ENCODE measurements at regions not wholly inside any gene's neighbourhood (a gene's known extent, or its start where the extent isn't known, plus 50 kb on each side); places are given as distances from the start of the nearest gene placed in this dataset.
"Not testable (repeated sequence)": the region's sequence is repeated elsewhere in the genome, so short reads cannot be mapped to it uniquely, and the experiment has no call there.

DNA sequence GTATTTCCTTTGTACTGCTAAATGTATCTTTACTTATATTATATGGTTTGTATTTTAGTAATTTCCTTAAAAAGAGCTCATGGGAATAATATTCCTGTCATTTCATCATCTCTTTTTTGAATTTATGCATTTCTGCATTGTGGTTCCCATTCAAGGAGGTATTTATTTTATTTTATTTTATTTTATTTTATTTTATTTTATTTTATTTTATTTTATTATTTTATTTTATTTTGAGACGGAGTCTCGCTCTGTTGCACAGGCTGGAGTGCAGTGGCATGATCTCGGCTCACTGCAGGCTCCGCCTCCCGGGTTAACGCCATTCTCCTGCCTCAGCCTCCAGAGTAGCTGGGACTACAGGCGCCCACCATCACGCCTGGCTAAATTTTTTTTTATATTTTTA lies 371.2 kb downstream of the PDCD6IP start:
- not testable (repeated sequence) for TF ChIP-seq POLR2A (IDR thresholded peaks at IDR 0.05; ENCODE audit: extremely low read depth, insufficient read length)
- TF ChIP-seq, protein P1, sequence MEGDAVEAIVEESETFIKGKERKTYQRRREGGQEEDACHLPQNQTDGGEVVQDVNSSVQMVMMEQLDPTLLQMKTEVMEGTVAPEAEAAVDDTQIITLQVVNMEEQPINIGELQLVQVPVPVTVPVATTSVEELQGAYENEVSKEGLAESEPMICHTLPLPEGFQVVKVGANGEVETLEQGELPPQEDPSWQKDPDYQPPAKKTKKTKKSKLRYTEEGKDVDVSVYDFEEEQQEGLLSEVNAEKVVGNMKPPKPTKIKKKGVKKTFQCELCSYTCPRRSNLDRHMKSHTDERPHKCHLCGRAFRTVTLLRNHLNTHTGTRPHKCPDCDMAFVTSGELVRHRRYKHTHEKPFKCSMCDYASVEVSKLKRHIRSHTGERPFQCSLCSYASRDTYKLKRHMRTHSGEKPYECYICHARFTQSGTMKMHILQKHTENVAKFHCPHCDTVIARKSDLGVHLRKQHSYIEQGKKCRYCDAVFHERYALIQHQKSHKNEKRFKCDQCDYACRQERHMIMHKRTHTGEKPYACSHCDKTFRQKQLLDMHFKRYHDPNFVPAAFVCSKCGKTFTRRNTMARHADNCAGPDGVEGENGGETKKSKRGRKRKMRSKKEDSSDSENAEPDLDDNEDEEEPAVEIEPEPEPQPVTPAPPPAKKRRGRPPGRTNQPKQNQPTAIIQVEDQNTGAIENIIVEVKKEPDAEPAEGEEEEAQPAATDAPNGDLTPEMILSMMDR (IDR thresholded peaks at IDR 0.05; ENCODE audit: low read depth, low read length), result not testable (repeated sequence)
